ENCODE measurements at regions not wholly inside any gene's neighbourhood (a gene's known extent, or its start where the extent isn't known, plus 50 kb on each side); places are given as distances from the start of the nearest gene placed in this dataset.
A peak's percentile ranks its signal among the peaks of the same experiment; 100 is the strongest.

DNA sequence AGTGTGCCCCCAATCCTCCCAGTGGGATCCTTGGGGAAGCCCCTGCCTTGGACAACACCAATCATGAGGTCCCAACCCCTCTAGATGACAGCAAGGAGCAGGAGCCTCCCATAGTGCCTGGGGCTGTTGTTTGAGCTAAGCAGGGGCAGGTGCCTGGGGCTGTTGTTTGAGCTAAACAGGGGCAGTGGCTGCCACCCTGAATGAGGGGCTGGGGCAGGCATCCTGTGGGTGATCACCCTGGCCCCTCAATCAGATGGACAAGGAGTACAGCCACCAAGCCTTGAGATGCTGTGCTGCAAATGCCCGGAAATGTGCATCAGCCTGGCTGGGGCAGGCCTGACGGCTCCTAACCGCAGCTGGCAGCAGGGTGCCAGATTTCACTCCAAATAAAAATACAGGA, 66.7 kb downstream of the MYEOV start:
- H3K9me3 Mint-ChIP-seq, result peaks cover 14% of the 10 kb centered on the region
- Histone ChIP-seq H3K9ac (ENCODE audit: extremely low read depth, low read length, poor library complexity, severe bottlenecking) (no peak overlapping the region), H3K36me3 (ENCODE audit: control insufficient read depth, insufficient read depth, low read length) (no peaks in the 10 kb centered on the region), H3K9me3 (ENCODE audit: control insufficient read depth, low read length) (peaks cover 8% of the 10 kb centered on the region), H3K27me3 (ENCODE audit: control insufficient read depth, insufficient read depth, low read length, poor library complexity, severe bottlenecking) (no peaks in the 10 kb centered on the region), H3K27ac (ENCODE audit: low read depth, low read length) (no peak overlapping the region), H3K4me1 (ENCODE audit: control insufficient read depth, insufficient read depth, low read length) (no peaks in the 10 kb centered on the region), H3K4me3 (ENCODE audit: low read length) (no peak overlapping the region)
- H3K36me3 Mint-ChIP-seq (ENCODE audit: low read depth), result no peaks in the 10 kb centered on the region
- H3K4me1 Mint-ChIP-seq, result no peaks in the 10 kb centered on the region
- TF ChIP-seq, protein P1, sequence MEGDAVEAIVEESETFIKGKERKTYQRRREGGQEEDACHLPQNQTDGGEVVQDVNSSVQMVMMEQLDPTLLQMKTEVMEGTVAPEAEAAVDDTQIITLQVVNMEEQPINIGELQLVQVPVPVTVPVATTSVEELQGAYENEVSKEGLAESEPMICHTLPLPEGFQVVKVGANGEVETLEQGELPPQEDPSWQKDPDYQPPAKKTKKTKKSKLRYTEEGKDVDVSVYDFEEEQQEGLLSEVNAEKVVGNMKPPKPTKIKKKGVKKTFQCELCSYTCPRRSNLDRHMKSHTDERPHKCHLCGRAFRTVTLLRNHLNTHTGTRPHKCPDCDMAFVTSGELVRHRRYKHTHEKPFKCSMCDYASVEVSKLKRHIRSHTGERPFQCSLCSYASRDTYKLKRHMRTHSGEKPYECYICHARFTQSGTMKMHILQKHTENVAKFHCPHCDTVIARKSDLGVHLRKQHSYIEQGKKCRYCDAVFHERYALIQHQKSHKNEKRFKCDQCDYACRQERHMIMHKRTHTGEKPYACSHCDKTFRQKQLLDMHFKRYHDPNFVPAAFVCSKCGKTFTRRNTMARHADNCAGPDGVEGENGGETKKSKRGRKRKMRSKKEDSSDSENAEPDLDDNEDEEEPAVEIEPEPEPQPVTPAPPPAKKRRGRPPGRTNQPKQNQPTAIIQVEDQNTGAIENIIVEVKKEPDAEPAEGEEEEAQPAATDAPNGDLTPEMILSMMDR (conservative IDR thresholded peaks at IDR 0.05), result no peak
- WGBS, 2 experiments (ENCODE audit: insufficient coverage in 1 of 2, insufficient read length in 1 of 2), result 89 to 92% methylated on average over 1 to 3 of the region's 3 CpGs
- peak; percentile 35 for DNase-seq
- H3K27me3 Mint-ChIP-seq (ENCODE audit: insufficient read depth), result no peaks in the 10 kb centered on the region
- no peak overlapping the region for H3K4me3 Mint-ChIP-seq
- no peak overlapping the region for H3K27ac Mint-ChIP-seq

DNA sequence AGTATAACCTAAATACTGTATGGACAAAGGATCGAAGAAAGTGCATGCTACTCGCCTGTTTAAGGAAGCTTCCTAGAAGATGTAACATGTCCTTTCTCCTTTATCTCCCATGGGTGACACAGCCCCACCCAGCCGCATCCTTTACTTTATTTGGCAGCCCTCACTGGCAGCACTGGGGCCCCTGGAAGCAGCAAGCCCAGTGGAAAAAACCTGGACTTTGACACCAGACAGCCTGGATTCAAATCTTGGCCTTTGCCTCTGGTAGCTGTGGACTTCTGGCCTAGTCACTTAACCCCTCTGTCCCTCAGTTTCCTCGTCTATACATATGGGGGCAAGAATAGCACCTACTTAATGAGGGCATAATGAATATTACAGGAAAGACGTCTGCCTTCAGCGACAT, 67.1 kb downstream of the MYEOV start:
- H3K9me3 Mint-ChIP-seq, result peaks cover 14% of the 10 kb centered on the region
- no peaks in the 10 kb centered on the region for H3K4me1 ChIP-seq (ENCODE audit: control insufficient read depth, insufficient read depth, low read length)
- H3K27me3 ChIP-seq (ENCODE audit: control insufficient read depth, insufficient read depth, low read length, poor library complexity, severe bottlenecking), result no peaks in the 10 kb centered on the region
- no peak overlapping the region for H3K4me3 Mint-ChIP-seq
- H3K36me3 Mint-ChIP-seq (ENCODE audit: low read depth), result no peaks in the 10 kb centered on the region
- WGBS, 2 experiments (ENCODE audit: insufficient coverage in 1 of 2, insufficient read length in 1 of 2), result 94 to 97% methylated on average over 5 to 6 of the region's 6 CpGs
- H3K4me1 Mint-ChIP-seq, result no peaks in the 10 kb centered on the region
- no peak overlapping the region for H3K27ac ChIP-seq (ENCODE audit: low read depth, low read length)
- no peaks in the 10 kb centered on the region for H3K36me3 ChIP-seq (ENCODE audit: control insufficient read depth, insufficient read depth, low read length)
- H3K27ac Mint-ChIP-seq, result no peak overlapping the region
- peaks cover 8% of the 10 kb centered on the region for H3K9me3 ChIP-seq (ENCODE audit: control insufficient read depth, low read length)
- no peak overlapping the region for H3K4me3 ChIP-seq (ENCODE audit: low read length)
- TF ChIP-seq, protein P1 (conservative IDR thresholded peaks at IDR 0.05), result no peak
- DNase-seq, result peak; percentile 22
- H3K9ac ChIP-seq (ENCODE audit: extremely low read depth, low read length, poor library complexity, severe bottlenecking), result no peak overlapping the region
- H3K27me3 Mint-ChIP-seq (ENCODE audit: insufficient read depth), result no peaks in the 10 kb centered on the region

DNA sequence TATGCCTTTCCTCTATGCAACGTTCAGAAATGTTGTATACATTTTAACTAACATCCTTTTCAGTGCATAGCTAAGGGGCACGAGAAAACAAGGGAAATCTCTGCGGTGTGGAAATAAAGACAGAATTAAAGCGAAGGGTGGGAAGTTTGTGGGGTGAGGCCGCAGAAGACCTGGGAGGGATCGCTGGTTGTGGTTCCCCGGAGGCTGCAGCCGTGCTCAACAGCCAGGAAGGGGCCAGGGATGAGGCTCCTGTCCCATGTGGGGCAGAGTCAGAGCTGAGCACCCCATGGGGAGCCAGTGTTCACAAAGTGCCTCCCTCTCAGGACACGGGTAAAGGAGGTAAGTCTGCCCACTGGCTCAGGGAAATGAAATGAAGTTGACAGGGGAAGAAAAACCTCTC, 67.5 kb downstream of the MYEOV start:
- peaks cover 14% of the 10 kb centered on the region for H3K9me3 Mint-ChIP-seq
- Histone ChIP-seq H3K9me3 (ENCODE audit: control insufficient read depth, low read length) (peaks cover 8% of the 10 kb centered on the region), H3K36me3 (ENCODE audit: control insufficient read depth, insufficient read depth, low read length) (no peaks in the 10 kb centered on the region), H3K27ac (ENCODE audit: low read depth, low read length) (no peak overlapping the region), H3K4me3 (ENCODE audit: low read length) (no peak overlapping the region), H3K27me3 (ENCODE audit: control insufficient read depth, insufficient read depth, low read length, poor library complexity, severe bottlenecking) (no peaks in the 10 kb centered on the region), H3K9ac (ENCODE audit: extremely low read depth, low read length, poor library complexity, severe bottlenecking) (no peak overlapping the region), H3K4me1 (ENCODE audit: control insufficient read depth, insufficient read depth, low read length) (no peaks in the 10 kb centered on the region)
- 82 to 100% methylated on average over 1 to 9 of the region's 9 CpGs for WGBS, 2 experiments (ENCODE audit: insufficient coverage in 1 of 2, insufficient read length in 1 of 2)
- no peaks in the 10 kb centered on the region for H3K36me3 Mint-ChIP-seq (ENCODE audit: low read depth)
- TF ChIP-seq, protein P1 (conservative IDR thresholded peaks at IDR 0.05), result no peak
- H3K27me3 Mint-ChIP-seq (ENCODE audit: insufficient read depth), result no peaks in the 10 kb centered on the region
- no peak overlapping the region for H3K27ac Mint-ChIP-seq
- no peak overlapping the region for H3K4me3 Mint-ChIP-seq
- no peaks in the 10 kb centered on the region for H3K4me1 Mint-ChIP-seq
- DNase-seq, result peak; percentile 14

Measured in endodermal cell (in vitro differentiated cells).